ENCODE measurements at regions not wholly inside any gene's neighbourhood (a gene's known extent, or its start where the extent isn't known, plus 50 kb on each side); places are given as distances from the start of the nearest gene placed in this dataset.
"Not testable (repeated sequence)": the region's sequence is repeated elsewhere in the genome, so short reads cannot be mapped to it uniquely, and the experiment has no call there.

- DNase-seq = no peak
These were observed 109.4 kb upstream of the FANCL start for GRCh38 chr2:58350484-58350883.

- DNase-seq = no peak
These were observed 106.7 kb upstream of the FANCL start for GRCh38 chr2:58347810-58348209.

- DNase-seq = no peak
These were observed 99.9 kb upstream of the FANCL start for GRCh38 chr2:58341047-58341446.

GRCh38 chr2:58339548-58340243, 98.6 kb upstream of the FANCL start:
- DNase-seq = no peak

GRCh38 chr2:58336416-58336815, 95.3 kb upstream of the FANCL start:
- DNase-seq = no peak

GRCh38 chr2:58334414-58334813, 93.3 kb upstream of the FANCL start:
- DNase-seq = no peak

GRCh38 chr2:58325296-58325895, 84.3 kb upstream of the FANCL start:
- DNase-seq = not testable (repeated sequence)

GRCh38 chr2:58319481-58319880, 78.4 kb upstream of the FANCL start:
- no peak for DNase-seq

GRCh38 chr2:58318949-58319348, 77.8 kb upstream of the FANCL start:
- DNase-seq = not testable (repeated sequence)

GRCh38 chr2:58313926-58314325, 72.8 kb upstream of the FANCL start:
- DNase-seq = peak; percentile 81

GRCh38 chr2:58308435-58308834, 67.3 kb upstream of the FANCL start:
- DNase-seq = no peak

- DNase-seq = no peak
These were observed 63.7 kb upstream of the FANCL start for GRCh38 chr2:58304843-58305242.

- DNase-seq = no peak
These were observed 58.0 kb upstream of the FANCL start for GRCh38 chr2:58299123-58299522.

- DNase-seq = no peak
These were observed 51.9 kb upstream of the FANCL start for GRCh38 chr2:58293056-58293455.

- DNase-seq = no peak
These were observed 50.8 kb upstream of the FANCL start for GRCh38 chr2:58291726-58292438.

Measured in islet precursor cell (in vitro differentiated cells).